ENCODE measurements at regions not wholly inside any gene's neighbourhood (a gene's known extent, or its start where the extent isn't known, plus 50 kb on each side); places are given as distances from the start of the nearest gene placed in this dataset.

- POLR2A ChIA-PET, result no interaction called here
- Mint-ChIP-seq H3K36me3 (ENCODE audit: low read depth) (no peaks in the 10 kb centered on the region), H3K9me3 (peaks cover 1% of the 10 kb centered on the region), H3K27ac (no peak overlapping the region), H3K4me3 (no peak overlapping the region), H3K27me3 (no peaks in the 10 kb centered on the region), H3K4me1 (ENCODE audit: low read depth) (no peaks in the 10 kb centered on the region)
- intact Hi-C loops (cut with micrococcal nuclease), result no loop called here
- TF ChIP-seq CTCF (IDR thresholded peaks at IDR 0.05), result no peak
- ATAC-seq (no peak), DNase-seq (no peak)
- CTCF ChIA-PET, result no interaction called here
Observed at GRCh38 chr18:64528646-64529045, 379.8 kb upstream of the LINC00305 start.

- Mint-ChIP-seq H3K4me1 (ENCODE audit: low read depth) (no peaks in the 10 kb centered on the region), H3K4me3 (no peak overlapping the region), H3K27me3 (no peaks in the 10 kb centered on the region), H3K27ac (no peak overlapping the region), H3K36me3 (ENCODE audit: low read depth) (no peaks in the 10 kb centered on the region), H3K9me3 (no peaks in the 10 kb centered on the region)
- ChIA-PET POLR2A (no interaction called here), CTCF (no interaction called here)
- TF ChIP-seq CTCF (IDR thresholded peaks at IDR 0.05), result no peak
- ATAC-seq (no peak), DNase-seq (no peak)
- intact Hi-C loops (cut with micrococcal nuclease), result no loop called here
Observed at GRCh38 chr18:64519201-64519600, 370.3 kb upstream of the LINC00305 start.

- ChIA-PET CTCF (no interaction called here), POLR2A (no interaction called here)
- Mint-ChIP-seq H3K9me3 (no peaks in the 10 kb centered on the region), H3K4me1 (ENCODE audit: low read depth) (no peaks in the 10 kb centered on the region), H3K4me3 (no peak overlapping the region), H3K27me3 (no peaks in the 10 kb centered on the region), H3K27ac (no peak overlapping the region), H3K36me3 (ENCODE audit: low read depth) (no peaks in the 10 kb centered on the region)
- intact Hi-C loops (cut with micrococcal nuclease), result no loop called here
- no peak for TF ChIP-seq CTCF (IDR thresholded peaks at IDR 0.05)
- ATAC-seq (no peak), DNase-seq (no peak)
Observed at GRCh38 chr18:64518191-64518590, 369.3 kb upstream of the LINC00305 start.

GRCh38 chr18:64513401-64513800 lies 364.5 kb upstream of the LINC00305 start:
- Mint-ChIP-seq H3K9me3 (no peaks in the 10 kb centered on the region), H3K36me3 (ENCODE audit: low read depth) (no peaks in the 10 kb centered on the region), H3K4me1 (ENCODE audit: low read depth) (no peaks in the 10 kb centered on the region), H3K27ac (no peak overlapping the region), H3K4me3 (no peak overlapping the region), H3K27me3 (no peaks in the 10 kb centered on the region)
- ATAC-seq (no peak), DNase-seq (no peak)
- TF ChIP-seq CTCF (IDR thresholded peaks at IDR 0.05), result no peak
- CTCF ChIA-PET, result no interaction called here
- intact Hi-C loops (cut with micrococcal nuclease), result no loop called here
- POLR2A ChIA-PET, result no interaction called here

- Mint-ChIP-seq H3K9me3 (no peaks in the 10 kb centered on the region), H3K36me3 (ENCODE audit: low read depth) (no peaks in the 10 kb centered on the region), H3K4me3 (no peak overlapping the region), H3K27me3 (no peaks in the 10 kb centered on the region), H3K27ac (no peak overlapping the region), H3K4me1 (ENCODE audit: low read depth) (no peaks in the 10 kb centered on the region)
- TF ChIP-seq CTCF (IDR thresholded peaks at IDR 0.05), result no peak
- DNase-seq, result no peak
- CTCF ChIA-PET, result no interaction called here
- POLR2A ChIA-PET, result no interaction called here
- intact Hi-C loops (cut with micrococcal nuclease), result no loop called here
- ATAC-seq, result no peak
Observed at GRCh38 chr18:64490207-64490606, 341.3 kb upstream of the LINC00305 start.
